ENCODE measurements at regions not wholly inside any gene's neighbourhood (a gene's known extent, or its start where the extent isn't known, plus 50 kb on each side); places are given as distances from the start of the nearest gene placed in this dataset.

GRCh38 chr7:115447495-115447894 lies 525.6 kb downstream of the MDFIC start:
- no peak overlapping the region for H3K27ac ChIP-seq (ENCODE audit: low read depth, low read length)
- no peak overlapping the region for H3K9ac ChIP-seq (ENCODE audit: low read length)
- H3K4me1 ChIP-seq (ENCODE audit: insufficient read depth, low read length): no peaks in the 10 kb centered on the region
- no peaks in the 10 kb centered on the region for H3K27me3 ChIP-seq (ENCODE audit: control insufficient read depth in 1 of 2, insufficient read depth in 2 of 2, low read length in 2 of 2)
- H3K9me3 ChIP-seq (ENCODE audit: low read length): no peaks in the 10 kb centered on the region
- H3K4me3 ChIP-seq (ENCODE audit: low read depth in 1 of 2, low read length in 2 of 2): no peak overlapping the region
- no peaks in the 10 kb centered on the region for H3K36me3 ChIP-seq (ENCODE audit: insufficient read depth, low read length)

- Histone ChIP-seq H3K36me3 (ENCODE audit: insufficient read depth, low read length) (no peaks in the 10 kb centered on the region), H3K9me3 (ENCODE audit: low read length) (no peaks in the 10 kb centered on the region), H3K27ac (ENCODE audit: low read depth, low read length) (no peak overlapping the region), H3K27me3 (ENCODE audit: control insufficient read depth in 1 of 2, insufficient read depth in 2 of 2, low read length in 2 of 2) (no peaks in the 10 kb centered on the region), H3K4me1 (ENCODE audit: insufficient read depth, low read length) (no peaks in the 10 kb centered on the region), H3K9ac (ENCODE audit: low read length) (no peak overlapping the region), H3K4me3 (ENCODE audit: low read depth in 1 of 2, low read length in 2 of 2) (no peak overlapping the region)
Measured at GRCh38 chr7:115441033-115441432, 519.1 kb downstream of the MDFIC start.

GRCh38 chr7:115435178-115435577 lies 513.3 kb downstream of the MDFIC start:
- Histone ChIP-seq H3K4me3 (ENCODE audit: low read depth in 1 of 2, low read length in 2 of 2) (no peak overlapping the region), H3K4me1 (ENCODE audit: insufficient read depth, low read length) (no peaks in the 10 kb centered on the region), H3K27ac (ENCODE audit: low read depth, low read length) (no peak overlapping the region), H3K27me3 (ENCODE audit: control insufficient read depth in 1 of 2, insufficient read depth in 2 of 2, low read length in 2 of 2) (no peaks in the 10 kb centered on the region), H3K9me3 (ENCODE audit: low read length) (no peaks in the 10 kb centered on the region), H3K9ac (ENCODE audit: low read length) (no peak overlapping the region), H3K36me3 (ENCODE audit: insufficient read depth, low read length) (no peaks in the 10 kb centered on the region)

- no peak overlapping the region for H3K27ac ChIP-seq (ENCODE audit: low read depth, low read length)
Measured at GRCh38 chr7:115429918-115430317, 508.0 kb downstream of the MDFIC start.

GRCh38 chr7:115417662-115418061 lies 495.8 kb downstream of the MDFIC start:
- H3K4me3 ChIP-seq (ENCODE audit: low read depth in 1 of 2, low read length in 2 of 2): no peak overlapping the region
- no peaks in the 10 kb centered on the region for H3K36me3 ChIP-seq (ENCODE audit: insufficient read depth, low read length)
- H3K9me3 ChIP-seq (ENCODE audit: low read length): no peaks in the 10 kb centered on the region
- H3K27me3 ChIP-seq (ENCODE audit: control insufficient read depth in 1 of 2, insufficient read depth in 2 of 2, low read length in 2 of 2): no peaks in the 10 kb centered on the region
- no peak overlapping the region for H3K27ac ChIP-seq (ENCODE audit: low read depth, low read length)
- no peaks in the 10 kb centered on the region for H3K4me1 ChIP-seq (ENCODE audit: insufficient read depth, low read length)
- H3K9ac ChIP-seq (ENCODE audit: low read length): no peak overlapping the region

More at GRCh38 chr7:115429918-115430317, 508.0 kb downstream of the MDFIC start:
- no peak overlapping the region for H3K4me3 ChIP-seq (ENCODE audit: low read depth in 1 of 2, low read length in 2 of 2)
- H3K9me3 ChIP-seq (ENCODE audit: low read length): no peaks in the 10 kb centered on the region
- no peaks in the 10 kb centered on the region for H3K27me3 ChIP-seq (ENCODE audit: control insufficient read depth in 1 of 2, insufficient read depth in 2 of 2, low read length in 2 of 2)
- no peaks in the 10 kb centered on the region for H3K36me3 ChIP-seq (ENCODE audit: insufficient read depth, low read length)
- H3K4me1 ChIP-seq (ENCODE audit: insufficient read depth, low read length): no peaks in the 10 kb centered on the region
- H3K9ac ChIP-seq (ENCODE audit: low read length): no peak overlapping the region

- no peaks in the 10 kb centered on the region for H3K9me3 ChIP-seq (ENCODE audit: low read length)
- no peaks in the 10 kb centered on the region for H3K36me3 ChIP-seq (ENCODE audit: insufficient read depth, low read length)
- H3K4me1 ChIP-seq (ENCODE audit: insufficient read depth, low read length): no peaks in the 10 kb centered on the region
- H3K4me3 ChIP-seq (ENCODE audit: low read depth in 1 of 2, low read length in 2 of 2): no peak overlapping the region
- no peaks in the 10 kb centered on the region for H3K27me3 ChIP-seq (ENCODE audit: control insufficient read depth in 1 of 2, insufficient read depth in 2 of 2, low read length in 2 of 2)
- no peak overlapping the region for H3K9ac ChIP-seq (ENCODE audit: low read length)
- no peak overlapping the region for H3K27ac ChIP-seq (ENCODE audit: low read depth, low read length)
Measured at GRCh38 chr7:115410972-115411686, 489.2 kb downstream of the MDFIC start.

- H3K4me3 ChIP-seq (ENCODE audit: low read depth in 1 of 2, low read length in 2 of 2): no peak overlapping the region
- H3K27me3 ChIP-seq (ENCODE audit: control insufficient read depth in 1 of 2, insufficient read depth in 2 of 2, low read length in 2 of 2): no peaks in the 10 kb centered on the region
- H3K9me3 ChIP-seq (ENCODE audit: low read length): no peaks in the 10 kb centered on the region
- no peak overlapping the region for H3K9ac ChIP-seq (ENCODE audit: low read length)
- H3K36me3 ChIP-seq (ENCODE audit: insufficient read depth, low read length): no peaks in the 10 kb centered on the region
- no peaks in the 10 kb centered on the region for H3K4me1 ChIP-seq (ENCODE audit: insufficient read depth, low read length)
- no peak overlapping the region for H3K27ac ChIP-seq (ENCODE audit: low read depth, low read length)
Measured at GRCh38 chr7:115410434-115410820, 488.5 kb downstream of the MDFIC start.

GRCh38 chr7:115409682-115410433 lies 488.0 kb downstream of the MDFIC start:
- Histone ChIP-seq H3K9ac (ENCODE audit: low read length) (no peak overlapping the region), H3K4me3 (ENCODE audit: low read depth in 1 of 2, low read length in 2 of 2) (no peak overlapping the region), H3K27me3 (ENCODE audit: control insufficient read depth in 1 of 2, insufficient read depth in 2 of 2, low read length in 2 of 2) (no peaks in the 10 kb centered on the region), H3K36me3 (ENCODE audit: insufficient read depth, low read length) (no peaks in the 10 kb centered on the region), H3K27ac (ENCODE audit: low read depth, low read length) (no peak overlapping the region), H3K9me3 (ENCODE audit: low read length) (no peaks in the 10 kb centered on the region), H3K4me1 (ENCODE audit: insufficient read depth, low read length) (no peaks in the 10 kb centered on the region)

- H3K9ac ChIP-seq (ENCODE audit: low read length): no peak overlapping the region
- no peaks in the 10 kb centered on the region for H3K36me3 ChIP-seq (ENCODE audit: insufficient read depth, low read length)
- H3K27ac ChIP-seq (ENCODE audit: low read depth, low read length): no peak overlapping the region
- H3K4me1 ChIP-seq (ENCODE audit: insufficient read depth, low read length): no peaks in the 10 kb centered on the region
- no peak overlapping the region for H3K4me3 ChIP-seq (ENCODE audit: low read depth in 1 of 2, low read length in 2 of 2)
- no peaks in the 10 kb centered on the region for H3K9me3 ChIP-seq (ENCODE audit: low read length)
- H3K27me3 ChIP-seq (ENCODE audit: control insufficient read depth in 1 of 2, insufficient read depth in 2 of 2, low read length in 2 of 2): no peaks in the 10 kb centered on the region
Measured at GRCh38 chr7:115406219-115406618, 484.3 kb downstream of the MDFIC start.

- Histone ChIP-seq H3K36me3 (ENCODE audit: insufficient read depth, low read length) (no peaks in the 10 kb centered on the region), H3K4me3 (ENCODE audit: low read depth in 1 of 2, low read length in 2 of 2) (no peak overlapping the region), H3K27ac (ENCODE audit: low read depth, low read length) (no peak overlapping the region), H3K9me3 (ENCODE audit: low read length) (no peaks in the 10 kb centered on the region), H3K27me3 (ENCODE audit: control insufficient read depth in 1 of 2, insufficient read depth in 2 of 2, low read length in 2 of 2) (no peaks in the 10 kb centered on the region), H3K9ac (ENCODE audit: low read length) (no peak overlapping the region), H3K4me1 (ENCODE audit: insufficient read depth, low read length) (no peaks in the 10 kb centered on the region)
Measured at GRCh38 chr7:115387137-115387536, 465.2 kb downstream of the MDFIC start.

GRCh38 chr7:115379321-115379720 lies 457.4 kb downstream of the MDFIC start:
- Histone ChIP-seq H3K27me3 (ENCODE audit: control insufficient read depth in 1 of 2, insufficient read depth in 2 of 2, low read length in 2 of 2) (no peaks in the 10 kb centered on the region), H3K4me3 (ENCODE audit: low read depth in 1 of 2, low read length in 2 of 2) (no peak overlapping the region), H3K4me1 (ENCODE audit: insufficient read depth, low read length) (no peaks in the 10 kb centered on the region), H3K27ac (ENCODE audit: low read depth, low read length) (no peak overlapping the region), H3K9ac (ENCODE audit: low read length) (no peak overlapping the region), H3K9me3 (ENCODE audit: low read length) (no peaks in the 10 kb centered on the region), H3K36me3 (ENCODE audit: insufficient read depth, low read length) (no peaks in the 10 kb centered on the region)

GRCh38 chr7:115368998-115369397 lies 447.1 kb downstream of the MDFIC start:
- Histone ChIP-seq H3K36me3 (ENCODE audit: insufficient read depth, low read length) (no peaks in the 10 kb centered on the region), H3K9ac (ENCODE audit: low read length) (no peak overlapping the region), H3K4me1 (ENCODE audit: insufficient read depth, low read length) (no peaks in the 10 kb centered on the region), H3K27me3 (ENCODE audit: control insufficient read depth in 1 of 2, insufficient read depth in 2 of 2, low read length in 2 of 2) (no peaks in the 10 kb centered on the region), H3K9me3 (ENCODE audit: low read length) (no peaks in the 10 kb centered on the region), H3K4me3 (ENCODE audit: low read depth in 1 of 2, low read length in 2 of 2) (no peak overlapping the region), H3K27ac (ENCODE audit: low read depth, low read length) (no peak overlapping the region)
